Naive thymus-derived CD4-positive, alpha-beta T cell (primary cell): ENCODE measurements at regions not wholly inside any gene's neighbourhood (a gene's known extent, or its start where the extent isn't known, plus 50 kb on each side); places are given as distances from the start of the nearest gene placed in this dataset.
"Not testable (repeated sequence)": the region's sequence is repeated elsewhere in the genome, so short reads cannot be mapped to it uniquely, and the experiment has no call there.

ENCODE experiments used
- ATAC-seq: fragments of 150-1000 bp; cut with Tn5 transposase; 2 replicates; pipeline ENCODE4 v1.10.0; 2021; ENCODE audit warnings: mild to moderate bottlenecking, moderate library complexity
- CTCF ChIA-PET: fragments of 350-600 bp; sonication (Branson Sonifier 250); formaldehyde crosslinking; loops from one replicate; lab custom pipeline; 2021; ENCODE audit warnings: antibody characterized with exemption; lab: Charles Lee
- POLR2A ChIA-PET: fragments of 350-600 bp; sonication (Branson Sonifier 250); formaldehyde crosslinking; loops from one replicate; lab custom pipeline; 2021; ENCODE audit warnings: antibody characterized with exemption, inconsistent platforms; lab: Charles Lee
- DNase-seq, 9 donors: peaks; one replicate each; pipeline versions ENCODE4 v3.0.0 to v3.0.0-alpha.2; 2020 to 2022; ENCODE audit warnings: mixed read lengths in 1 of 9
- H3K27ac ChIP-seq: one replicate; pipeline ENCODE4 v1.7.0; 2013; ENCODE audit warnings: mild to moderate bottlenecking, low read depth, low read length, moderate library complexity
- H3K27me3 ChIP-seq, 2 donors: one replicate each; pipeline ENCODE4 v1.7.0; 2013; ENCODE audit warnings: low read length in 2 of 2, mild to moderate bottlenecking in 2 of 2, moderate library complexity in 2 of 2; ENCODE audit not compliant: control insufficient read depth in 2 of 2, insufficient read depth in 2 of 2
- H3K36me3 ChIP-seq, 3 experiments: 1 replicate in 2 of 3; 2 replicates in 1 of 3; pipeline ENCODE4 v1.7.0; 2013; ENCODE audit warnings: low read length in 3 of 3, mild to moderate bottlenecking in 3 of 3, moderate library complexity in 1 of 3; ENCODE audit not compliant: insufficient read depth in 3 of 3, control insufficient read depth in 2 of 3
- H3K4me1 ChIP-seq, 2 donors: one replicate each; pipeline ENCODE4 v1.7.0; 2013; ENCODE audit warnings: low read length in 2 of 2, mild to moderate bottlenecking in 2 of 2, moderate library complexity in 1 of 2; ENCODE audit not compliant: control insufficient read depth in 2 of 2, insufficient read depth in 2 of 2
- H3K4me3 ChIP-seq: 2 replicates; pipeline ENCODE4 v1.7.0; 2013; ENCODE audit warnings: mild to moderate bottlenecking, low read length
- H3K9me3 ChIP-seq, 3 experiments: 1 replicate in 2 of 3; 2 replicates in 1 of 3; pipeline ENCODE4 v1.7.0; 2013; ENCODE audit warnings: low read length in 3 of 3; ENCODE audit not compliant: control insufficient read depth in 2 of 3
- H3K27ac Mint-ChIP-seq, 9 donors: one replicate each; pipeline ENCODE4 v1.8.0; 2020 to 2022; ENCODE audit warnings: mixed read lengths in 9 of 9, mild to moderate bottlenecking in 8 of 9, moderate library complexity in 5 of 9, inconsistent platforms in 2 of 9
- H3K27me3 Mint-ChIP-seq, 5 donors: one replicate each; pipeline ENCODE4 v1.8.0; 2021 to 2022; ENCODE audit warnings: mixed read lengths in 5 of 5, mild to moderate bottlenecking in 1 of 5
- H3K36me3 Mint-ChIP-seq, 5 donors: one replicate each; pipeline ENCODE4 v1.8.0; 2020 to 2022; ENCODE audit warnings: mixed read lengths in 5 of 5, mild to moderate bottlenecking in 3 of 5, inconsistent platforms in 1 of 5
- H3K4me1 Mint-ChIP-seq, 7 donors: one replicate each; pipeline ENCODE4 v1.8.0; 2020 to 2022; ENCODE audit warnings: mixed read lengths in 7 of 7, mild to moderate bottlenecking in 3 of 7, inconsistent platforms in 1 of 7
- H3K4me3 Mint-ChIP-seq, 10 donors: one replicate each; pipeline ENCODE4 v1.8.0; 2020 to 2022; ENCODE audit warnings: mild to moderate bottlenecking in 10 of 10, mixed read lengths in 10 of 10, moderate library complexity in 6 of 10, inconsistent platforms in 2 of 10
- H3K9me3 Mint-ChIP-seq, 11 donors: one replicate each; pipeline ENCODE4 v1.8.0; 2020 to 2022; ENCODE audit warnings: mixed read lengths in 11 of 11, mild to moderate bottlenecking in 4 of 11, inconsistent platforms in 1 of 11, moderate library complexity in 1 of 11
- intact Hi-C, 2 donors: fragments of 100-400 bp; cut with micrococcal nuclease; formaldehyde crosslinking; loops; one replicate each; pipeline ENCODE4 v1.15.1; 2023

DNA sequence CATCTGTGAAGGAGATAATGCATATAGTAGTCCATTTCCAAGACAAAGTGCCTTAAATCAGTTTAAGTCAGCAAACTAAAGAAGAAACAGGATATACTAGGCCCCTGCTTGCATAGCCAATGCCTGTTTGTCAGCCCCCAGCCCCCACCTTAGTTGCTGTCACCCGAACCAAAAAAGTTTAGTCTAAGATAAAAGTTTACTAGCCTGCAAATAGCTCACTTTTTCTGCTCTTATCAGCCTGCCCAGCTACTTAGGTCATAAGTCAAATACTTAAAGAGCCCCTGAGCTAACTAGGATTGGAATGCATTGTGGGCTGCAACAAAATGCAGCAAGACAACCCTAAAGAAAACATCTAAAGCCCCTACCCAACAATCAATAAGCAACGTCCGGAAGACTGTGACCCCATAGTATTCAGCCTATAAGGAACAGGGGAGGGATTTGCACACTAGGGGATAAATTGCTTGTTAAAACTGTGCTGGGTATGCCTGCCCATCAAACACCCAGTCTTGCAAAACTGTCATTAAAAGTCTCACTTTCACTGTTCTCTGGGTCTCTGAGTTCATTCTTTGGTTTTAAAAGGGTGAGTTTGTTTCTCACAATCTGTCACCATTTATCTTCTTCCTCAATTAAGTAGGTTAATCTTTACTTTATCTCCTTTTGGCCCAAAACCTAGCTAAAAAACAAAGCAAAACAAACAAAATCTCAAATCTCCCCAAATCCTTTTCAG is 92.4 kb upstream of the CEP78 start:
- DNase-seq (no peak), ATAC-seq (no peak)
- H3K27ac Mint-ChIP-seq = peak overlapping the region in 2 of 9 donors; percentile 36 to 70
- ChIA-PET CTCF (no interaction called here), POLR2A (interaction anchor here (0.7 kb wide), 1 partner anchor 12 kb away, joined by 3 read pairs; no protein-coding TSS in a partner anchor)
- Histone ChIP-seq H3K9me3 (no peaks in the 10 kb centered on the region), H3K4me3 (no peak overlapping the region), H3K27me3 (no peaks in the 10 kb centered on the region), H3K27ac (no peak overlapping the region), H3K36me3 (no peaks in the 10 kb centered on the region), H3K4me1 (no peaks in the 10 kb centered on the region)
- peaks cover 0 to 12% (median 0%) of the 10 kb centered on the region in 7 donors for H3K4me1 Mint-ChIP-seq
- H3K4me3 Mint-ChIP-seq = no peak overlapping the region
- intact Hi-C loops = no loop called here
- H3K9me3 Mint-ChIP-seq = peaks cover 7 to 30% (median 16%) of the 10 kb centered on the region in 11 donors
- H3K27me3 Mint-ChIP-seq = no peaks in the 10 kb centered on the region
- H3K36me3 Mint-ChIP-seq = peaks cover 5 to 16% (median 12%) of the 10 kb centered on the region in 5 donors

DNA sequence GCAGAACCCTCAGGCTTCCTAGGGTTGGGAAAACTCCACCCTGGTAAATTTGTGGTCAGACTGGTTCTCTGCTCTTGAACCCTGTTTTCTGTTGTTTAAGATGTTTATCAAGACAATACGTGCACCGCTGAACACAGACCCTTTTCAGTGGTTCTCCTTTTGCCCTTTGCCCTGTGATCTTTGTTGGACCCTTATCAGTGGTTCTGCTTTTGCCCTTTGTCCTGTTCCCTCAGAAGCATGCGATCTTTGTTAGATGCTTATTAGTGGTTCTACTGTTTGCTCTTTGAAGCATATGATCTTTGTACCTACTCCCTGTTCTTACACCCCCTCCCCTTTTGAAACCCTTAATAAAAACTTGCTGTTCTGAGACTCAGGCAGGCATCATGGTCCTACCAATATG is 93.6 kb upstream of the CEP78 start:
- DNase-seq, POLR2A ChIA-PET, H3K4me1 ChIP-seq, ATAC-seq, H3K27me3 Mint-ChIP-seq, CTCF ChIA-PET, H3K27me3 ChIP-seq, H3K27ac Mint-ChIP-seq, H3K9me3 ChIP-seq, H3K27ac ChIP-seq, intact Hi-C loops, H3K4me3 Mint-ChIP-seq, H3K36me3 ChIP-seq, H3K4me3 ChIP-seq: not testable (repeated sequence)
- peaks cover 0 to 12% (median 0%) of the 10 kb centered on the region in 7 donors for H3K4me1 Mint-ChIP-seq
- peaks cover 5 to 17% (median 12%) of the 10 kb centered on the region in 5 donors for H3K36me3 Mint-ChIP-seq
- H3K9me3 Mint-ChIP-seq = peaks cover 10 to 36% (median 18%) of the 10 kb centered on the region in 11 donors

DNA sequence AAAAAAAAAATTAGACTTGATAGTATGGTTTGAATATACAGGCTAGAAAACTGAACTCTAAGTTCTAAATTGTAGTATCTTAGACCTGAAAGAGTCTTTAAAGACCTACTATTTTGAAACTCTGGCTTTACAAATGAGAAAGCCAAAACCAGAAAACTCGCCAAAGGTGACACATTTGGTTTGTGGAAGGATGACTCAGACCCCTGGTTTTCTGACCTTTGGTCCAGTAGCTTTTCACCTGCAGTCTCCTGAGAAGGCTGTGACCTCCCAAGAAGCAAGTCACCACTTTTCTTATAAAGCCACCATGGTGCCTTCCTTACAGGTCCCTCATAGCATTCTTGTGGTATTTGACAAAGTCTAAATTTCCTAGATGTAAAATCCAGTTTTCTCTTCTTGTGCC is 102.1 kb upstream of the CEP78 start:
- H3K27me3 ChIP-seq = no peaks in the 10 kb centered on the region
- Mint-ChIP-seq H3K27ac (peak overlapping the region in 2 of 9 donors; percentile 2 to 28), H3K4me3 (peak overlapping the region in 3 of 10 donors; percentile 14 to 50 (median 17)), H3K4me1 (peaks cover 7 to 22% (median 16%) of the 10 kb centered on the region in 7 donors), H3K9me3 (peaks cover 0 to 23% (median 6%) of the 10 kb centered on the region in 11 donors), H3K36me3 (peaks cover 0 to 31% (median 0%) of the 10 kb centered on the region in 5 donors), H3K27me3 (peaks cover 0 to 15% (median 0%) of the 10 kb centered on the region in 5 donors)
- no peak overlapping the region for H3K4me3 ChIP-seq
- ATAC-seq (no peak), DNase-seq (no peak)
- intact Hi-C loops = loop anchor here in 1 of 2 donors (5.0 to 10.0 kb wide), 2 partner anchors 79 to 161 kb away; partner anchors contain the start of gene PSAT1
- peaks cover 6 to 11% of the 10 kb centered on the region in 2 donors for H3K4me1 ChIP-seq
- POLR2A ChIA-PET = interaction anchor here (0.6 to 1.4 kb wide), 2 partner anchors 33 to 67 kb away, joined by 3 read pairs; no protein-coding TSS in a partner anchor
- H3K9me3 ChIP-seq = no peaks in the 10 kb centered on the region
- H3K36me3 ChIP-seq = no peaks in the 10 kb centered on the region
- CTCF ChIA-PET = no interaction called here
- H3K27ac ChIP-seq = no peak overlapping the region

DNA sequence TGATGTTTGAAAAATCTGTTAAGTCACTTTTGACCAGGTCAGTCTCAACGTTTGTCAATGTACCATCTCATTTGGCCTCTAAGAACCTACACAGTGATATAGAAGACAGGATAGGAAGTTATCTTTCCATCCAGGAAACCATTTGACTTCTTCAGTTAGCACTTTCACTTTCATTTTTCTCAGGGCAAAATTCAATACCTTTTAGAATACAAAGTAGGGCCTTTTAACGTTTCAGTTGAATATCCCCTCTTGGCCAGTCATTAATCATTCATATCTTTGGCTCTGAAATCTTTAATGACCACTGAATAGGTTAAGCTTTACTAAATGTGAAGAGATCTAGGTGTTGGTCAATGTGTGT is 101.1 kb upstream of the GNAQ start:
- Histone ChIP-seq H3K27ac (peak overlapping the region; percentile 41), H3K27me3 (no peaks in the 10 kb centered on the region), H3K36me3 (no peaks in the 10 kb centered on the region), H3K4me3 (peak overlapping the region; percentile 44), H3K4me1 (peaks cover 6 to 11% of the 10 kb centered on the region in 2 donors), H3K9me3 (no peaks in the 10 kb centered on the region)
- peak in 5 of 9 donors; percentile 24 to 45 (median 32) for DNase-seq
- peaks cover 0 to 20% (median 0%) of the 10 kb centered on the region in 5 donors for H3K27me3 Mint-ChIP-seq
- H3K4me3 Mint-ChIP-seq = peak overlapping the region; percentile 1 to 90 (median 82)
- peak; percentile 36 for ATAC-seq
- POLR2A ChIA-PET = no interaction called here
- H3K36me3 Mint-ChIP-seq = peaks cover 0 to 28% (median 0%) of the 10 kb centered on the region in 5 donors
- H3K4me1 Mint-ChIP-seq = peaks cover 7 to 22% (median 17%) of the 10 kb centered on the region in 7 donors
- CTCF ChIA-PET = no interaction called here
- intact Hi-C loops = loop anchor here (1.0 to 10.0 kb wide), 4 partner anchors 12 to 162 kb away; partner anchors contain the start of genes CEP78 (in 1 of the 2) and PSAT1 (in 1 of the 2)
- peak overlapping the region; percentile 85 to 95 (median 87) for H3K27ac Mint-ChIP-seq
- H3K9me3 Mint-ChIP-seq = peaks cover 0 to 19% (median 4%) of the 10 kb centered on the region in 11 donors

DNA sequence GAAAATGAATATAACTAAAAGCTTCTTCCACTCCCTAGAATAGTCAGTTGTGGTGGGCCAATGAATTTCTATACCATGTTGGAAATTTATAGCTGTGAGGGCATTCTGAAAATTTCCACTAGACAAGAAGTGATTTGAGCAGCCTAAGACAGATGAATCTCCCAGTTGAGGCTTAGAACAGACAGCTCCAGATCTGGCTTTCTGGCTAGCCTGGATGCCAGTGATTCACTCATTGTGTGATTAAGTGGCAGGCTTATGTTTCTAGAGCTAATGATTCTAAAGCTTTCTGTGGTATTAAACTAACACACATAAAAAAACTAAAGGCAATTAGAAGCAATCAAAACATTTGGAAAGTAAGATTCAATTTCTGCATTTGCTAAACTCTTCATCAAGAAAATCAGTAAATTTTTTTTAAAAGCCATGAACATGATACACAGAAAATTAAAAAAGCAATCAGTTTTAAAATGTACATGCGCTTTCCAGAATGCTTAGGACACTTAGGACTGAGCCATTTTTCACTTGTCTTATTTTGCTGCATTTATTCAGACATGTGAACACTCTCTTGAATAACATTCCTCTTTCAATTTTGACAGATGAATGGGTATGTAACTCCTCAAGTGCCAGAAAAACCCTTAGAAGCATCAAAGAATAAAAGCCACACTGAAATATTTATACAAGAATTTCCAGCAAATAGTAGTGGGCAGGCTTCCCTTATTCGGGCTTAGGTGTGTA is 100.5 kb upstream of the GNAQ start:
- H3K36me3 Mint-ChIP-seq = peaks cover 0 to 27% (median 0%) of the 10 kb centered on the region in 5 donors
- Histone ChIP-seq H3K27ac (peak overlapping the region; percentile 41), H3K27me3 (no peaks in the 10 kb centered on the region), H3K9me3 (no peaks in the 10 kb centered on the region), H3K4me1 (peaks cover 6 to 11% of the 10 kb centered on the region in 2 donors), H3K4me3 (peak overlapping the region; percentile 44), H3K36me3 (no peaks in the 10 kb centered on the region)
- H3K4me3 Mint-ChIP-seq = peak overlapping the region; percentile 1 to 90 (median 82)
- ATAC-seq = no peak
- peak overlapping the region; percentile 85 to 95 (median 87) for H3K27ac Mint-ChIP-seq
- peaks cover 7 to 22% (median 17%) of the 10 kb centered on the region in 7 donors for H3K4me1 Mint-ChIP-seq
- POLR2A ChIA-PET = interaction anchor here (1.3 kb wide), 1 partner anchor 69 kb away, joined by 5 read pairs; no protein-coding TSS in a partner anchor
- DNase-seq = peak in 1 of 9 donors; percentile 7
- CTCF ChIA-PET = interaction anchor here (3.4 kb wide), 1 partner anchor 12 kb away, joined by 15 read pairs; no protein-coding TSS in a partner anchor
- intact Hi-C loops = loop anchor here (1.0 to 10.0 kb wide), 4 partner anchors 12 to 163 kb away; partner anchors contain the start of genes CEP78 (in 1 of the 2) and PSAT1 (in 1 of the 2)
- peaks cover 0 to 20% (median 0%) of the 10 kb centered on the region in 5 donors for H3K27me3 Mint-ChIP-seq
- H3K9me3 Mint-ChIP-seq = peaks cover 0 to 19% (median 2%) of the 10 kb centered on the region in 11 donors

DNA sequence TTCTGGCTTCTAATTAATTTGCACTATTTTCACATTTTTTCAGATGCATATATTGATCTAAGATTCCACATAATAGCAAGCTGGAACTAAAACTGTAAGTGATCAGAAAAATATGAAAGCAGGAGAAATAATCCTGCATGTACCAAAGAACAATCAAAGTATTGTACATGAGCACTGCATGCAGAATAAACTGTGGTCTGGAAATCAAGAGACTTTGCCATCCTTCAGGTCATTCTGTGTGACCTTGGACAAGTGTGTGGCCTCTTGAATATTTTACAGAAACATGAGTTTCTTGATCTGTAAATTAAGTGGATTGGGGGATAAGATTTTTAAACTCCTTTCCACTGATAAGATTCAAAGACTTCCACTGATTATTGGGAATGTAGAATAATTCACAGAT is 99.2 kb upstream of the GNAQ start:
- H3K27ac Mint-ChIP-seq = peak overlapping the region in 1 of 9 donors; percentile 21
- peaks cover 0 to 18% (median 0%) of the 10 kb centered on the region in 5 donors for H3K27me3 Mint-ChIP-seq
- ChIA-PET POLR2A (interaction anchor here (1.0 to 1.3 kb wide), 2 partner anchors 70 to 98 kb away, joined by 3 to 5 read pairs; no protein-coding TSS in a partner anchor), CTCF (interaction anchor here (0.8 to 3.4 kb wide), 3 partner anchors 10 to 127 kb away, joined by 3 to 15 read pairs (median 4); no protein-coding TSS in a partner anchor)
- no peaks in the 10 kb centered on the region for H3K9me3 ChIP-seq
- no peak overlapping the region for H3K4me3 Mint-ChIP-seq
- ATAC-seq = no peak
- intact Hi-C loops = loop anchor here (1.0 to 10.0 kb wide), 3 partner anchors 10 to 164 kb away; partner anchors contain the start of gene PSAT1 (in 1 of the 2)
- H3K4me1 ChIP-seq = peaks cover 6 to 11% of the 10 kb centered on the region in 2 donors
- no peak for DNase-seq
- no peaks in the 10 kb centered on the region for H3K36me3 ChIP-seq
- no peaks in the 10 kb centered on the region for H3K27me3 ChIP-seq
- no peak overlapping the region for H3K4me3 ChIP-seq
- peaks cover 0 to 17% (median under 1%) of the 10 kb centered on the region in 11 donors for H3K9me3 Mint-ChIP-seq
- H3K27ac ChIP-seq = no peak overlapping the region
- H3K36me3 Mint-ChIP-seq = peaks cover 0 to 19% (median 0%) of the 10 kb centered on the region in 5 donors
- H3K4me1 Mint-ChIP-seq = peaks cover 8 to 22% (median 17%) of the 10 kb centered on the region in 7 donors
